HG03575 (cell line): ENCODE measurements at regions not wholly inside any gene's neighbourhood (a gene's known extent, or its start where the extent isn't known, plus 50 kb on each side); places are given as distances from the start of the nearest gene placed in this dataset.
"Not testable (repeated sequence)": the region's sequence is repeated elsewhere in the genome, so short reads cannot be mapped to it uniquely, and the experiment has no call there.

Experiments used
- ATAC-seq: cut with Tn5 transposase; IDR thresholded peaks from one replicate; pipeline ENCODE4 v1.9.1; 2021; ENCODE audit not compliant: unreplicated experiment, insufficient number of reproducible peaks, low FRiP score; ENCODE audit errors: extremely low read depth

DNA sequence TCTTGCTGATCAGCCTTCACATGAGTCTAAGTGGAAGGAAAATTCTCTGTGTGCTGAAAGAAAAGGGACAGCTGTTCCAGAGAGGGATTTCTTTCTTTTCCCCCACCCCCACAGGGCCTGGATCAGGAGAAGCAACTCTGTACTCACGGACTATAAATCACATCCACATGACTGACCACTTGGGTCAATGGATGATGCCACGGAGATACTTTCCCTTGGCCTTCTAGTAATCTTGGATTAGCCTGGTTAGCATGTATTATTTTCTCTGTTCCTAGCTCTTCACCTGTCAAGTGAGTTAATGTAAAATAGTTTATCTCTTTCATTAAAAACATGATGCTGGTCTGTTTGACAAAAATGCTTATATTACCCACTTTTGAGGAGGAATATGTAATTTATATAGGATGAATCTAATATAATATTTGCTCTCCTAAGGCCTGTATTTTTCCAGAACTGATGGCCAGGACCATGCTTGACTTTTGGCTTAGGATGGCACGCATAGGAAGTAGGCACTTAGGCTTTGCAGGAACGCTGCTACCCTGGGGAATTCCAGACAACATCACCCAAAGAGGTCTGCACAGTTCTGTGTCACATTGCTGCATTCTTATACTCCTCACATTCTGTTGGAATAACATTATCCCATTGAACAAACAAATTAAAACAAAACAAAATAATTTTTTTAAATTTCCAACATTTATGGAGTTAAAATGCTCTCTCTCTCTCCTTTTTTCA lies 892.1 kb downstream of the TLE1 start:
- no peak for ATAC-seq

- ATAC-seq = no peak
Measured at GRCh38 chr9:80796632-80797031, 892.7 kb downstream of the TLE1 start.

GRCh38 chr9:80794197-80794596 lies 895.1 kb downstream of the TLE1 start:
- ATAC-seq = no peak

DNA sequence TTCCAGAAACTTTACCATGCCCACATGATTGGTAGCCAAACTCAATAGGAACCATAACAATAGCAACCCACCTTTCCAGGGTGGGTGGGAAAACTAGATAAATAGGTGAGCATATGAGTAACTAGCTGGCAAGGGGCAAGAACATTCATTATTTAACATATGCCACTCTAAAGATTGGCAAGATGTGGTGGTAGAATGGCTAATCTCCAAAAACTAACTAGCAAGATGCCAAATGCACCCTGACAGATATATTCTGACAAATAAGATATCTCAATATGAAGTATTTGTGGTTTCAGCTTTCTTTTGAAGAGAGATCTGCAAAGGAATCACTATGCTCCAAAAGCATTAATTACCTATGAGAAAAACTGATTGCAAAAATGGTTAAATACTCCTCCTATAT lies 895.6 kb downstream of the TLE1 start:
- ATAC-seq = no peak

DNA sequence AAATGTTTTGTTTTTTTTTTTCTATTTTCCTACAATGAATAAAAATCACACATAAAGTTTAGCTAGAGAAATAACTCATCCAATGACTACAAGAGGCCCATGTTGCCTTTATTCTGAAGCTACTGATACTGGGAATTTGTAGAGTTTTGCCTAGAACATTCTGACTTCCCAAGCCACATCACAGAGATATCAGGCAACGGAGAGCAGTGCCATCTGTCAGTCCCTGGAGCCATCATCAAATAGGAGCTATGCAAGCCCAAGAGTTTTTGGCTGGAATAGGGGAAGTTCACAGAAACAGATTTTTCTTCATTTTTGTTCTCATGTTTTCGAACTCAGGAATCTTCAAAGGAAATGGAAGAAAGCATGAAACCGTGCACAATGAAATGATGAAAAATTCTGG lies 896.6 kb downstream of the TLE1 start:
- no peak for ATAC-seq

DNA sequence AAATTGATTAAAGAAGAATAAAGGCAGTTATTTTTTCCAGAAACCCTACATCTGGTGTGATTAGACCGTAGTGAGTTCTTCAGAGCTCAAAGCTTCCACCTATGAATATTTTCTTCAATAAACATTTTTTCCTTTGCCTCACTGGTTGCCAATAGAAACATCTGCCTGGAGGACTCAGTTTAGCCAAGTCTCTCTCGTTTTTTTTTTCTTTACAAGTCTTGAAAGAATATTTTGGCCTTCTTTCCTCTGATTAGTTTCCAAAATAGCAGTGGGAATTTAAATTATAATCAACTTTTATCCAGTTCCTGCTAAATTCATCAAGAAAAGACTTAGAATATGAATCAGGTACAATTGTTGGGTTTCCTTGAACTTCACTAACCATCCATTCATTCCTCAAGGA lies 897.5 kb downstream of the TLE1 start:
- no peak for ATAC-seq

GRCh38 chr9:80790764-80791163 lies 898.6 kb downstream of the TLE1 start:
- ATAC-seq = no peak

DNA sequence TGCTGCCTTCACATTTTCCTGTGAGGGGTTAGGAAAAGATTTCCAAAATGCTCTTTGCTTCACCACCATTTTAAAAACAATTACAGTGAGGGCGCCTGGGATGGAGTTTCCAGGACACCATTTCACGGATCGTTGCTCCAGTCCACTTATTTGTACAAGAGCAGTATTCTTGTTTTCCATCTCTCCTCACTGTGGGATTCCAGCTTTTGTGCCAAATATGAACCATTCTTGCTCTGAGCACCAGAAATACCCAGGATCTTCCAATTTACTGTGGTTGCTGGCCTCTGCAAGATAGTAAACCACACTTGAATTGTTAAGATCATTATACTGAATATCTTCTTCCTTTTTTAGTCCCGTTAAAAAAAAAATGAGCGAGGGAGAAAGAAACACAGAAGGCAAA lies 899.5 kb downstream of the TLE1 start:
- ATAC-seq = no peak

DNA sequence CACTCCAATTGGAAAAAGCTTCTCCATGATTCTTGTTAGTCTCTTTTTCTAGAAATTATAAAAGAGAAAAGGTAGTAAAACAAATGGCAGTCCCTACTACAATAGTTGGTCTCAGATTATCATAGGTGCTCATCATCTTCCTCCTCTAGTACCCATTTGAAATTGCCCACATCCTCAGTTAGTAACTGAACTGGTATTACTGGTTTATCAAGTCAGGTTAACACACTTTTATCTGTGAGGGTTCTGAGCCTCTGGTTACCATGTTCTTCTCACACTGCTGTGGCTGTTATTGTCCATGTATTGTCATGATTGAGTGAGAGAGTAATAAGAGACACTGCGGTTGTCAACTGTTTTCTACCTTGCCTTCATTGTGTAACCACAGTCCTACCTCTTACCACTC lies 901.7 kb downstream of the TLE1 start:
- no peak for ATAC-seq

GRCh38 chr9:80784647-80785046 lies 904.7 kb downstream of the TLE1 start:
- ATAC-seq = no peak

GRCh38 chr9:80775971-80776370 lies 913.4 kb downstream of the TLE1 start:
- ATAC-seq = no peak

DNA sequence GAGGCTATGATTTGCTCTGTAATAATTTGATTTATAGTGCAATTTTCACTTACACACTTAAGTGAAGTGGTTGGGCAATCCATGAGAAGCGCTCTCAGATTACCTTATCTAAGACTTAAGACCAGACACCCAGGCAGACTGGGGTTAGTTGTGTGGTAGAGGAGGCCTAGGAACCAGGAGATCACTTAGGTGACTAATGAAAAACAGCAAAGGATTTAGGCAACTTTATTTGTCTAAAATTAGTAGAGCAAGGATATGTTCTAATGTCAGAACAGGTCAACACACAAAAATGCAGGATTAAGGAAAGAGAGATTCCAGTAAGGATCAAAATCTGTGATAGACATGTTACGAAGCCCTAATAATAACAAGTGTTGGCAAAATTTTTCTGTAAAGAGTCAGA lies 913.8 kb downstream of the TLE1 start:
- no peak for ATAC-seq

DNA sequence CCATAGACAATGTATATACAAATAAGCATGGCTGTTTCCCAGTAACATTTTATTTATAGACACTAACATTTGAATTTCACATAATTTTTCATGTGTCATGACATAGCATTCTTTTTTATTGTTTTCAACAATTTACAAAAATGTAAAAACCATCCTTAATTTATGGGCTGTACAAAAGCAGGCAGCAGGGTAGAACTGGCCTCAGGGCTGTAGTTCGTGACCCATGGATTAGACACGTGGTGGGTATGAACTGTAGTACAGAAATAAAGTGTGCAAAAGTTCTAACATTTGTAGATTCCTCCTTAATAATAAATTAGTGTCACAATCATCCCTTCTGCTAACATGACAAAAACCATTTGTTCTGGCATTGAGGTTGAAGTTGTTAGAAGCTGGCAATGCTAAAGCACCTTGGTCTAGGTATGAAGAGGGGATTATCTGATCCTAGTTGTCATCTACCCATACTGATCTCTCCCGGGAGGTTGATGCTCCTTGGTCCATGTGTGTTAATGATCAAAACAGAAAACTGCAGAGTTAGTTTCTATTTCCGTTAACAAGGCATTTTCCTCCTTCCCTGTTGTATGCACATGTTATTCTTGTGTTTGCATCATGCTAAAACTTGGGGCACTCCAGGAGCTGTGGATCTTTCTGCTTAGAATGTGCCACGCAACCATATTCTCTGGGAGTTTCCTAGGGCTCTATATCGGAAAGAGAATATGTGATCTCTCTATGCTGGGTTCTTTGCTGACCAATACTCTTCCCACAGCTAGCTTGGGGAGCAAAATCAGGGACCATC lies 917.6 kb downstream of the TLE1 start:
- ATAC-seq = no peak

- ATAC-seq = no peak
Measured at GRCh38 chr9:80763536-80763935, 925.8 kb downstream of the TLE1 start.

DNA sequence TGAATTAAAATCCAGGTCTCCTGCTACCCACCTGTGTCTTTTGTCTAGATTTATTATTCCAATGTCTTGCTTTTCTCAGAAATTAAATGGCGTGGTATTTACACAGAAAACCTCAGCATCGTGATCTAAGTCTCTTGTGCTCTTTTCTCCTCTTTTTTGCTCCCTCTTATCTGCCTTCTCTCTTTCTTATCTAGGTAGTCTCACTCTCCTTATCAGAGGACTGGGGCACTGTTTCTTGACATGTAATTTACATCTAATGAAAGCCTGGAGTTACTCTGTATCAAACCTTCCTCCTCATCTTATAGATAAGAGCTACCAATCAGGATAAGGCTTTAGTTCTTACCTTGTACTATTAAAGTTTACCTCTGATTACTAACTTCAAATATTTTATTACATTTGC lies 933.8 kb downstream of the TLE1 start:
- ATAC-seq = no peak

DNA sequence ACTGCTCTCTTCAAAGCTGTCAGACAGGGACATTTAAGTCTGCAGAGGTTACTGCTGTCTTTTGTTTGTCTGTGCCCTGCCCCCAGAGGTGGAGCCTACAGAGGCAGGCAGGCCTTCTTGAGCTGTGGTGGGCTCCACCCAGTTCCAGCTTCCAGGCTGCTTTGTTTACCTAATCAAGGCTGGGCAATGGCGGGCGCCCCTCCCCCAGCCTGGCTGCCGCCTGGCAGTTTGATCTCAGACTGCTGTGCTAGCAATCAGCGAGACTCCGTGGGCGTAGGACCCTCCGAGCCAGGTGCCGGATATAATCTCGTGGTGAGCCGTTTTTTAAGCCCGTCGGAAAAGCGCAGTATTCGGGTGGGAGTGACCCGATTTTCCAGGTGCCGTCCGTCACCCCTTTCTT lies 942.3 kb downstream of the TLE1 start:
- ATAC-seq = not testable (repeated sequence)

GRCh38 chr9:80732506-80732905 lies 956.8 kb downstream of the TLE1 start:
- no peak for ATAC-seq

- no peak for ATAC-seq
Measured at GRCh38 chr9:80720579-80720978, 968.8 kb downstream of the TLE1 start.

- ATAC-seq = no peak
Measured at GRCh38 chr9:80707120-80707519, 982.2 kb downstream of the TLE1 start.

DNA sequence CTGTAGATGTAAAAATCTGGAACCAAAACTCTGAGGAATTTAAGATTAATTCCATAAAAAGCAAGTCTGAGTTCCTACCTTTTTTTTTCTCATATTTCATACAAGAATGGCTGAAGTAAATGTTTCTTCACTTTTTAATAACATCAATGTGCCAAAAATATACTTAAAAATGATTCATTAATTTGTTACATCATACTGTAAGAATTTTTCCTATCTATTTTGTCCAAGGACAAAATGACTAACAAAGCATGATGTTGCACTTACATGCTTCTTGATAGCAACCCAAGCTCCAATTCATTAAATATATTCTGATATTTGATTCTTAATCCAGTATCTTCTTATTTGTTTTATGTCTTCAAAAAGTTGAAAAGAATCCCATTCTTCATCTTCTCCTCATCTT lies 988.3 kb downstream of the TLE1 start:
- no peak for ATAC-seq
